PFSK-1 (cell line): ENCODE measurements at regions not wholly inside any gene's neighbourhood (a gene's known extent, or its start where the extent isn't known, plus 50 kb on each side); places are given as distances from the start of the nearest gene placed in this dataset.

Experiments
- FOXP2 ChIP-seq: optimal IDR thresholded peaks from 2 replicates; pipeline ENCODE3; 2011; ENCODE audit warnings: borderline replicate concordance, control low read depth, inconsistent platforms; ENCODE audit not compliant: insufficient read depth; ENCODE audit errors: extremely low read length, extremely low read depth
- POLR2AphosphoS5 ChIP-seq: IDR thresholded peaks from 2 replicates; pipeline ENCODE4 v1.6.1; 2012; ENCODE audit warnings: low read depth, mild to moderate bottlenecking, control low read depth, low read length, moderate library complexity
- SIN3A ChIP-seq: IDR thresholded peaks from 2 replicates; pipeline ENCODE4 v1.6.1; 2012; ENCODE audit warnings: mild to moderate bottlenecking, low read length, moderate library complexity, borderline replicate concordance; ENCODE audit not compliant: insufficient read depth
- TAF1 ChIP-seq: IDR thresholded peaks from 2 replicates; pipeline ENCODE4 v1.6.1; 2012; ENCODE audit warnings: low read length, control low read depth, borderline replicate concordance; ENCODE audit not compliant: insufficient read depth
- TF ChIP-seq, protein P1 (sequence below), 2 experiments: IDR thresholded peaks; 2 replicates each; pipeline versions ENCODE4 v1.6.1 to v1.8.0; 2011 to 2012; ENCODE audit warnings: low read depth in 2 of 2, low read length in 2 of 2, control low read depth in 1 of 2, inconsistent platforms in 1 of 2, mild to moderate bottlenecking in 1 of 2, moderate library complexity in 1 of 2; ENCODE audit not compliant: insufficient read depth in 1 of 2

GRCh38 chr12:89920866-89921265 lies 212.2 kb upstream of the ATP2B1 start:
- TF ChIP-seq TAF1 (no peak), FOXP2 (no peak), SIN3A (no peak), POLR2AphosphoS5 (no peak)
- TF ChIP-seq, protein P1, sequence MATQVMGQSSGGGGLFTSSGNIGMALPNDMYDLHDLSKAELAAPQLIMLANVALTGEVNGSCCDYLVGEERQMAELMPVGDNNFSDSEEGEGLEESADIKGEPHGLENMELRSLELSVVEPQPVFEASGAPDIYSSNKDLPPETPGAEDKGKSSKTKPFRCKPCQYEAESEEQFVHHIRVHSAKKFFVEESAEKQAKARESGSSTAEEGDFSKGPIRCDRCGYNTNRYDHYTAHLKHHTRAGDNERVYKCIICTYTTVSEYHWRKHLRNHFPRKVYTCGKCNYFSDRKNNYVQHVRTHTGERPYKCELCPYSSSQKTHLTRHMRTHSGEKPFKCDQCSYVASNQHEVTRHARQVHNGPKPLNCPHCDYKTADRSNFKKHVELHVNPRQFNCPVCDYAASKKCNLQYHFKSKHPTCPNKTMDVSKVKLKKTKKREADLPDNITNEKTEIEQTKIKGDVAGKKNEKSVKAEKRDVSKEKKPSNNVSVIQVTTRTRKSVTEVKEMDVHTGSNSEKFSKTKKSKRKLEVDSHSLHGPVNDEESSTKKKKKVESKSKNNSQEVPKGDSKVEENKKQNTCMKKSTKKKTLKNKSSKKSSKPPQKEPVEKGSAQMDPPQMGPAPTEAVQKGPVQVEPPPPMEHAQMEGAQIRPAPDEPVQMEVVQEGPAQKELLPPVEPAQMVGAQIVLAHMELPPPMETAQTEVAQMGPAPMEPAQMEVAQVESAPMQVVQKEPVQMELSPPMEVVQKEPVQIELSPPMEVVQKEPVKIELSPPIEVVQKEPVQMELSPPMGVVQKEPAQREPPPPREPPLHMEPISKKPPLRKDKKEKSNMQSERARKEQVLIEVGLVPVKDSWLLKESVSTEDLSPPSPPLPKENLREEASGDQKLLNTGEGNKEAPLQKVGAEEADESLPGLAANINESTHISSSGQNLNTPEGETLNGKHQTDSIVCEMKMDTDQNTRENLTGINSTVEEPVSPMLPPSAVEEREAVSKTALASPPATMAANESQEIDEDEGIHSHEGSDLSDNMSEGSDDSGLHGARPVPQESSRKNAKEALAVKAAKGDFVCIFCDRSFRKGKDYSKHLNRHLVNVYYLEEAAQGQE (IDR thresholded peaks at IDR 0.05; ENCODE audit: insufficient read depth in 1 of 2, low read depth in 2 of 2, low read length in 2 of 2), result no peak

- TF ChIP-seq TAF1 (no peak), FOXP2 (no peak), POLR2AphosphoS5 (no peak), SIN3A (no peak)
- TF ChIP-seq, protein P1 (IDR thresholded peaks at IDR 0.05; ENCODE audit: insufficient read depth in 1 of 2, low read depth in 2 of 2, low read length in 2 of 2), result no peak
These were observed 210.7 kb upstream of the ATP2B1 start for GRCh38 chr12:89919241-89919906.

GRCh38 chr12:89918172-89918846 lies 209.7 kb upstream of the ATP2B1 start:
- TF ChIP-seq FOXP2 (no peak), TAF1 (no peak), POLR2AphosphoS5 (no peak), SIN3A (no peak)
- TF ChIP-seq, protein P1 (IDR thresholded peaks at IDR 0.05; ENCODE audit: insufficient read depth in 1 of 2, low read depth in 2 of 2, low read length in 2 of 2), result no peak

DNA sequence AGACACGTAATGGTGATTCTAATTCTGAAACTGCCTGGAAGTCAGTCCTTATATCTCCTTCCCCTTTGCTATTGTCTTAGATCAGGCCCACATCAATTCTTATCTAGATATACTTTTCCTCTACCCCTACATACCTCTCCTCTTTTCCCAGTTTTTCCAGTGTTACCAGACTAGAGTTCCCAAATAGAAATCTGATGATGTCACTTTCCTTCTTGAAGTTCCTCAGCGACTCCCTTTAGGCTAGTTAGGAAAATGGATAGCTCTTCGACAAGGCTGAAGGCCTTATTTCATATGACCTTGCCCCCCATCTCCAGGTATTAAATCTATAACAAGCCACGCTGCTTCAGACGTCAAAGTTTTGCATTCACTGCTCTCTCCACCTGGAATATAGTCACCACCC lies 201.1 kb upstream of the ATP2B1 start:
- TF ChIP-seq, protein P1 (IDR thresholded peaks at IDR 0.05; ENCODE audit: insufficient read depth in 1 of 2, low read depth in 2 of 2, low read length in 2 of 2), result no peak
- no peak for TF ChIP-seq SIN3A
- no peak for TF ChIP-seq FOXP2
- no peak for TF ChIP-seq POLR2AphosphoS5
- no peak for TF ChIP-seq TAF1

GRCh38 chr12:89907659-89908058 lies 199.0 kb upstream of the ATP2B1 start:
- no peak for TF ChIP-seq FOXP2
- TF ChIP-seq, protein P1 (IDR thresholded peaks at IDR 0.05; ENCODE audit: insufficient read depth in 1 of 2, low read depth in 2 of 2, low read length in 2 of 2), result no peak
- no peak for TF ChIP-seq SIN3A
- TF ChIP-seq POLR2AphosphoS5, result no peak
- no peak for TF ChIP-seq TAF1
